ENCODE measurements at regions not wholly inside any gene's neighbourhood (a gene's known extent, or its start where the extent isn't known, plus 50 kb on each side); places are given as distances from the start of the nearest gene placed in this dataset.

DNA sequence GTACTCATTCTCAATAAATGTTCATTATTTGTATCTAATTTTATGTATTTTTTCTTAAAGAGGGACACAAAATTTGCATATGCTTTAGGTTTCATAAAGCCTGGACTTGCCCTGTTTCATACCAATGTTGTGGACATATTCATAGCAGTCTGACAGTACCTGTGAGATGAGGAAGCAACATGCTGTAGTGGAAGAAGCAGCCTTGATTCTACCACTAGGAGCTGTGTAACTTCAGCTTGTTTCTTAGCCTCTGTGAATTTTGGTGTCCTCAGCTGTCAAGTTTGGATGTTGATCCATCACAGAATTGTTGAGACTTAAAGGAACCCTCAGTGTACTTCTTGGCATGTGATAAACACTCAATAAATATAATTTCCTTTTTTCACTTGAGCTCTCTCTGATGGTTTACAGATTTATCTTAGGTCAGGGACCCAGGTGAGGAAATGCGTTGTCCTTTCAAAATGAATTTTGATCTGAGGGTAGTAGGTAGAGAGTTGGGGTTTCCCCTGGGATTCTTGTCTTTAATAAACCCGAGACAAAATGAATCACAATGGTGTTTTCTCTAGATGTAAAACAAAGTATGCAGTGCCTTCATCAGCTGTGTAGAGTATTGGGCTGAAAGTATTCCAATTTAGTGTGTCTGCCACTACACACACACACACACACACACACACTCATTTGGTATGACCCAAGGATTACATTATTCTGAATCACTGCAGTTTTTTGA, 152.1 kb downstream of the KCNRG start:
- H3K27ac ChIP-seq: no peak overlapping the region
- H3K27me3 ChIP-seq (replicated peaks in 1 of 7): no peaks in the 10 kb centered on the region
- no peaks in the 10 kb centered on the region for H3K4me1 ChIP-seq
- intact Hi-C loops (cut with DNase I; ENCODE audit: low total_unique reads): no loop called here
- H3K4me3 ChIP-seq: no peak overlapping the region
- no peaks in the 10 kb centered on the region for H3K36me3 ChIP-seq
- TF ChIP-seq POLR2AphosphoS5 (IDR thresholded peaks at IDR 0.05) (no peak), POLR2A (IDR thresholded peaks at IDR 0.05) (no peak)
- TF ChIP-seq, protein P1, sequence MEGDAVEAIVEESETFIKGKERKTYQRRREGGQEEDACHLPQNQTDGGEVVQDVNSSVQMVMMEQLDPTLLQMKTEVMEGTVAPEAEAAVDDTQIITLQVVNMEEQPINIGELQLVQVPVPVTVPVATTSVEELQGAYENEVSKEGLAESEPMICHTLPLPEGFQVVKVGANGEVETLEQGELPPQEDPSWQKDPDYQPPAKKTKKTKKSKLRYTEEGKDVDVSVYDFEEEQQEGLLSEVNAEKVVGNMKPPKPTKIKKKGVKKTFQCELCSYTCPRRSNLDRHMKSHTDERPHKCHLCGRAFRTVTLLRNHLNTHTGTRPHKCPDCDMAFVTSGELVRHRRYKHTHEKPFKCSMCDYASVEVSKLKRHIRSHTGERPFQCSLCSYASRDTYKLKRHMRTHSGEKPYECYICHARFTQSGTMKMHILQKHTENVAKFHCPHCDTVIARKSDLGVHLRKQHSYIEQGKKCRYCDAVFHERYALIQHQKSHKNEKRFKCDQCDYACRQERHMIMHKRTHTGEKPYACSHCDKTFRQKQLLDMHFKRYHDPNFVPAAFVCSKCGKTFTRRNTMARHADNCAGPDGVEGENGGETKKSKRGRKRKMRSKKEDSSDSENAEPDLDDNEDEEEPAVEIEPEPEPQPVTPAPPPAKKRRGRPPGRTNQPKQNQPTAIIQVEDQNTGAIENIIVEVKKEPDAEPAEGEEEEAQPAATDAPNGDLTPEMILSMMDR (IDR thresholded peaks at IDR 0.05 in 8 of 11, conservative IDR thresholded peaks at IDR 0.05 in 3 of 11): no peak
- no peaks in the 10 kb centered on the region for H3K9me3 ChIP-seq
- DNase-seq: no peak
- 54 to 76% (median 65%) methylated on average over 2 of the region's 2 CpGs for WGBS, 5 donors

DNA sequence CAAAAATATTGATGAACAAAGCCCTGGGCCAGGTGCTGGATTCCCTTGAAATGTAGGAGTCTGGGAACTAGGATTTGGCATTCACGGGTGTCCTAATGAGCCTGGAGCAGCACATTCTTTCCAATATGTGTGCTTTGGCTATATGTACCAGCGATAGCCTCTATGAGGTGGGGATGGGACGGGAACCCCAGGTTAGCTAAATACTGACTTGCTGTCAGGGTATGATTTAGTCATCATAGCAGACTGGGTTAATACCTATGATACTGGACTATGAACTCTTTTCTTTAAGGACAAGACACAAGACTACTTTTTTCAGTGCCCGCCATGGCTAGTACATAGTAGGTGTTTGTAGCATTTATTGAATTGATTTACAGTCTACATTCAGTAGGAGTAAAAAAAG, 152.7 kb downstream of the KCNRG start:
- TF ChIP-seq POLR2A (IDR thresholded peaks at IDR 0.05) (no peak), POLR2AphosphoS5 (IDR thresholded peaks at IDR 0.05) (no peak)
- TF ChIP-seq, protein P1 (IDR thresholded peaks at IDR 0.05 in 8 of 11, conservative IDR thresholded peaks at IDR 0.05 in 3 of 11): no peak
- no peaks in the 10 kb centered on the region for H3K4me1 ChIP-seq
- intact Hi-C loops (cut with DNase I; ENCODE audit: low total_unique reads): no loop called here

DNA sequence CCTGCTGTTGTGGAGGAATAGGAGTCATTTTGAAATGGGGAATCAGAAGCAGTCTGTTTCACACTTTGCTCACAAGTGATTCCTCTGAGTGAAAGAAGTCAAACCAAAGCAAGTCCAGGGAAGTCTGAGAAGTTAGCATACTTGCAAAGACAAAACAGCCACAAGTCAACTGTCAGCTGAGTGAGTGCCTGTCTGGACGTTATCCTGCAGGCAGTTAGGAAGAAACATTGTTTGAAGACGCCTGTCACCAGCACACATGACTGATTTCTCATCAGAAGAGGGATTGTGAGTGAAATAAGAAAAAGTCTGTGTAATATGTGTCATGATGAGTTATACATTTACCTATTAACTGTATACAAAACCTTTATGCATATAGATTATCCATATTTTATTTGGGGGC, 153.5 kb downstream of the KCNRG start:
- Histone ChIP-seq H3K27ac (no peak overlapping the region), H3K9me3 (no peaks in the 10 kb centered on the region), H3K36me3 (no peaks in the 10 kb centered on the region), H3K4me1 (no peaks in the 10 kb centered on the region), H3K27me3 (replicated peaks in 1 of 7) (no peaks in the 10 kb centered on the region), H3K4me3 (no peak overlapping the region)
- DNase-seq: no peak
- intact Hi-C loops (cut with DNase I; ENCODE audit: low total_unique reads): no loop called here
- WGBS, 5 donors: 58 to 86% (median 72%) methylated on average over 2 of the region's 2 CpGs
- no peak for TF ChIP-seq POLR2A (IDR thresholded peaks at IDR 0.05)
- no peak for TF ChIP-seq POLR2AphosphoS5 (IDR thresholded peaks at IDR 0.05)
- TF ChIP-seq, protein P1 (IDR thresholded peaks at IDR 0.05 in 8 of 11, conservative IDR thresholded peaks at IDR 0.05 in 3 of 11): no peak

More for the DNA sequence above, 152.7 kb downstream of the KCNRG start:
- no peak for DNase-seq
- 76 to 93% (median 87%) methylated on average over 4 of the region's 4 CpGs for WGBS, 5 donors
- no peak overlapping the region for H3K27ac ChIP-seq
- no peak overlapping the region for H3K4me3 ChIP-seq
- no peaks in the 10 kb centered on the region for H3K9me3 ChIP-seq
- no peaks in the 10 kb centered on the region for H3K36me3 ChIP-seq
- H3K27me3 ChIP-seq (replicated peaks in 1 of 7): no peaks in the 10 kb centered on the region

DNA sequence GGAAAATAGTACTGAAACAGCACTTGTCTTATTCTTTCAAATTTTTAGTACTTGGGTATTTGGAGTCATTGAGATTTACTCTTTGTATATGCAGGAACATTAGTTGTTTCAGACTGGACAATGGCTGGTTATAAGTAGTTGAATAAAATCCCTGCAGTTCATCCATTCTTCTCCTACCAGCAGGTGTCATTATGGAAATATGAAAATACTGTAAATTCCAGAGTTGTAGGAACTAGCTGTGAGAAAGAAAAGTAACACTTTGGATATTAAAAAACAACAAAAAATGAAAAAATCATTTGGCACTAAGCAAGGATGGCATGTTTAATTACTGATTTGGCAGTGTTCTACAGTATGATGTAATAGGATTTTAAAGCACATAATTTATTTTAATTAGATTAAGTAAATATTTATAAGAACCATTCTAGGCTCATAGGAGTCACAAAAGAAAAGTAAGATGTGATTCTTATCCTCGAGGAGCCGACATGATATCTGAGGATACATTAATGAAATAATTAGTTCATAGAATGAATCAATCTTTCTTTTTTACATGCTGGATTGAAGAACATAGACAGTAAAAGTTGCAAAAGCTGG, 155.3 kb downstream of the KCNRG start:
- Histone ChIP-seq H3K36me3 (no peaks in the 10 kb centered on the region), H3K27me3 (replicated peaks in 1 of 7) (no peaks in the 10 kb centered on the region), H3K9me3 (no peaks in the 10 kb centered on the region), H3K27ac (no peak overlapping the region), H3K4me3 (no peak overlapping the region), H3K4me1 (no peaks in the 10 kb centered on the region)
- no peak for DNase-seq
- WGBS, 5 donors: 60 to 96% (median 91%) methylated on average over 2 of the region's 2 CpGs
- TF ChIP-seq POLR2A (IDR thresholded peaks at IDR 0.05) (no peak), POLR2AphosphoS5 (IDR thresholded peaks at IDR 0.05) (no peak)
- TF ChIP-seq, protein P1 (IDR thresholded peaks at IDR 0.05 in 8 of 11, conservative IDR thresholded peaks at IDR 0.05 in 3 of 11): peak in 1 of 11 experiments; percentile 23
- intact Hi-C loops (cut with DNase I; ENCODE audit: low total_unique reads): no loop called here
